HG03060 (cell line): ENCODE measurements at regions not wholly inside any gene's neighbourhood (a gene's known extent, or its start where the extent isn't known, plus 50 kb on each side); places are given as distances from the start of the nearest gene placed in this dataset.

Experiments used
- ATAC-seq: cut with Tn5 transposase; IDR thresholded peaks from one replicate; pipeline ENCODE4 v1.9.1; 2021; ENCODE audit warnings: low read depth, moderate number of reproducible peaks; ENCODE audit not compliant: unreplicated experiment

DNA sequence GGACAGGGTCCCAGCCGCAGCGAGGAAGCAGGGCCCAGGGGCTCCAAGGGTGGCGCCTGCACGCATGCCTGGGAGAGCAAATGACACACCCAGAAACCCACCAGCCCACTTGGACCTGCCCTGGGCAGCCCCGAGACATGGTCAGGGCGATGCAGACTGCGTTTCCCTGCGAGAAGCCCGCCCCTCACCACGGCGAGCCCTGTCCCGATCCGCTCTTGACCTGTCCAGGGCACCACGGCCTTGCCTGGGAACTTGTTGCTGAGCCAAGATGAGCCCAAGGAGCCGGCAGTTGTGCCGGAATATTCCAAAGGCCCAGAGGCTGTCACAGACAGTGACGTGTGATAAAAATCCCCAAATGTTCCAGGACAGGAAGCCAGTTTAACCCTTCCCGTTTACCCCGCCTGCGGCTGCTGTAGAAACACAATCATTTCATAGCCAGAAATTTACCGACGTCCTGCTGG is 78.1 kb downstream of the SIK1 start:
- ATAC-seq: no peak

DNA sequence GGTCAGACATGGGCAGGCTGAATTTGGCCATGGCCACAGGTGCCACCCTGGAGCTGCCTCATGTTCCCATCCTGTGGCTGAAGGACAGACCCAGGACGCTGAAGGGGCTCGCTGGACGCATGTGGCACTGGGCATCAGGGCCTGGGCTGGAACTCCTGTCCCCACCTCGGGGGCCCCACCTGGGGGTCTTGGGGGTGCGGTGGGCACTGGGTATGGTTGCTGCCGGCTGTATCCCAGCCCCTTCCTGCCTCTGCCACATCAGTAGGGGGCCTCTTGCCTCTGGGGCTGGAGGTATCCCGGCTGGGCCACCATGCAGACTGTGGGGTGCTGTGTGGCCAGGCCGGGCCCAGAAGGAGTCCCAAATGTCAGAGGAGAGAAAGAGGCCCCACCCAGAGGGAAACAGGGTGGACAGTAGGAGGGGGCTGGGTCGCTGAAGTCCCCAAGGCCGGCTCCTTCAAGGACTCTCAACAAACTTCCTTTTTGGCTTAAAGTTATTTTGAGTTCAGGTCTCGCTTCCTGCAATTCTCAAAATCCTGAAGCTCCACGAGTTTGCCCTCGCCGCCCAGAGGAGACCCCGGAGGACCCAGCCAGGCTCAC is 78.7 kb downstream of the SIK1 start:
- no peak for ATAC-seq

DNA sequence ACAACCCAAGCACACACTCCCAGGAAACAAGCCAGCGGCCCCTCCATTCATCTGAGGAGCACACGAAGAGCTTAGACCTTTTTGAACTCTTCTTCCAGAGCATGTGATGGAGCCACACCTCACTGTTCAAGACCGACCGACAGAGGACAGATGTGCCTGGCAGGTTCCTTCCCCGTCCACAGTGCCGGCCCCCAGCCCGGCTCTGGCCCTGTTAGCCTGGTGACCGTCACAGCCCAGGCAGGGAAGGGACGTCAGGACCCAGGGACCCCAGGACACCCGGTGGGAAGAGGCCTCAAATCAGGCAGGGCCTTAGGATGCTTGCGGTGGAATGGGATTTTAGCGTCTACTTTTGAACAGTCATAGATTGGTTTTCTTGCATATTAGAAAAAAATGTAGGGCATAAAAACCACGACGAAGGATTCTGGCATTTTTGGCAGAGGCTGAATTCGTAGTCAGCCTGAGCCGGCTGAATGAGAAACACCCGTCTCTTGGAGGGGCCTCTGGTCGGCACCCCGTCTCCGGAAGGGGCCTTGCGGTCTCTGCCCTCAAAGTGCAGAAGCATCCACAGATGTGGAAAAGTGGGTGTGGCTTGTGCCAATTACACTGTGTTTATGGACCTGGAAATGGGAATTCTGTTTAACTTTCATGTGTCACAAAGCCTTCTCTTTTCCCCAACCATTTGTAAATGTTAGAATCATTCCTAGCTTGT is 79.3 kb downstream of the SIK1 start:
- ATAC-seq: no peak

- ATAC-seq: no peak
Observed at GRCh38 chr21:43346551-43346950, 80.4 kb downstream of the SIK1 start.

- no peak for ATAC-seq
Observed at GRCh38 chr21:43345746-43346409, 81.1 kb downstream of the SIK1 start.

- ATAC-seq: no peak
Observed at GRCh38 chr21:43345046-43345745, 81.7 kb downstream of the SIK1 start.

- ATAC-seq: no peak
Observed at GRCh38 chr21:43343992-43344886, 82.7 kb downstream of the SIK1 start.

DNA sequence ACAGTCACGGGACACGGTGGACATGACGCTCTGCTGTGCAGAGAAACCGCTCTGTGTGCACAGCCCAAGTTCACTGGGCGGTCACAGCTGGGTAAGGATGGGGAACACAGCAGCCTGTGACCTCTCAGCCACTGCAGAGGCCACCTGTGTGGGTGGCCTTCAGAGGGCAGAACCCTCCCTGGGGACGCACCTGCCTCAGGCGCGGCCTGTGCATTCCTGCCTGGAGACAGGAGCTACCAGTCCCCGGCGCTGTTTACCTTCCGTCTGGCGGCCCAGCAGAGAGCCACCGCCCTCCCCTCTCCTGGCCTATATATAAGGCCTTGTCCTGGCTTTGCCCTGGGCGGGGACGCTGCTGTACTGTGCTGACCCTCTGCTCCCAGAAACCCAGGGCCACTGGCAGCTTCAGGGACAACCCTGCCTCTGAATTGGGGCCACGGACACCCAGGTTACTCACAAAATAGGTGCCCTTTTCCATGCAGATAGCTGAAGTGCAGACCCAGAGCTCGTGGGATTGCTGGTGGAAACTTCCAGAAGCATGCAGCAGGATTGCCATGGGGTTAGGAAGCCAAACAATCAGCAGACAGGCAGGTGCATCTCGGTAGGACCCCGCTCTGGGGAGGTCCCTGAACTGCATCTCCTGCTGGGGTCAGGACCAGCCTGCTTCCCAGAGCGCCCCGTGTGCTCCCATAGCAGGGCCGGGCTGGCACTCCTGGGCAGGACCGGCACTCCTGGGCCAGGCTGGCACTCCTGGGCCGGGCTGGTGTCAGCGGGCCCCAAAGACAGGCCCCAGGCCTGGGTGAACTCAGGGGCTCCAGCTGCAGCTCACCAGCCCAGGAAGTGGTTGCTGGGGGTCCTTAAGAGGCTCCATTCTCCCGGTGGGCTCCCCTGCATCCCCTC is 83.6 kb downstream of the SIK1 start:
- ATAC-seq: no peak

DNA sequence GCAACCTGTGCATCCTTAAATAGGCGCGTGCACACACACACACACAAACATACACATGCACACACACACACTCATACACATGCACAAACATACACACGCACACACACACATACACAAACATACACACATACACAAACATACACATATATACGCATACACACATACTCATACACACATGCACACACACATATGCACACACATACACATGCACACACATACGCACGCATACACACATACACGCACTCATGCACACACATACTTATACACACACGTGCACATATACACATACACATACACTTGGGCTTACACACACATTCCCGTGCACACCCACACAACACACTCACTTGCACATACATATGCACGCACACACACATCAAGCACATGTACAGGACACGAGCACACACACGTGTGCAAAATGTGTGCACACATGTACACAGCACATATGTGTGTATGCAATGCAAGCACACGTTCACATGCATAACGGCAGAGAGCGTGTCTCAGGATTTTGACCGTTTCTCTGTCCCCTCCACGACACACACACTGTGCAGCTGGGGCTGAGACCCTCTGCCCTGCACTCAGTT is 84.5 kb downstream of the SIK1 start:
- no peak for ATAC-seq

- no peak for ATAC-seq
Observed at GRCh38 chr21:43341378-43342161, 85.4 kb downstream of the SIK1 start.

DNA sequence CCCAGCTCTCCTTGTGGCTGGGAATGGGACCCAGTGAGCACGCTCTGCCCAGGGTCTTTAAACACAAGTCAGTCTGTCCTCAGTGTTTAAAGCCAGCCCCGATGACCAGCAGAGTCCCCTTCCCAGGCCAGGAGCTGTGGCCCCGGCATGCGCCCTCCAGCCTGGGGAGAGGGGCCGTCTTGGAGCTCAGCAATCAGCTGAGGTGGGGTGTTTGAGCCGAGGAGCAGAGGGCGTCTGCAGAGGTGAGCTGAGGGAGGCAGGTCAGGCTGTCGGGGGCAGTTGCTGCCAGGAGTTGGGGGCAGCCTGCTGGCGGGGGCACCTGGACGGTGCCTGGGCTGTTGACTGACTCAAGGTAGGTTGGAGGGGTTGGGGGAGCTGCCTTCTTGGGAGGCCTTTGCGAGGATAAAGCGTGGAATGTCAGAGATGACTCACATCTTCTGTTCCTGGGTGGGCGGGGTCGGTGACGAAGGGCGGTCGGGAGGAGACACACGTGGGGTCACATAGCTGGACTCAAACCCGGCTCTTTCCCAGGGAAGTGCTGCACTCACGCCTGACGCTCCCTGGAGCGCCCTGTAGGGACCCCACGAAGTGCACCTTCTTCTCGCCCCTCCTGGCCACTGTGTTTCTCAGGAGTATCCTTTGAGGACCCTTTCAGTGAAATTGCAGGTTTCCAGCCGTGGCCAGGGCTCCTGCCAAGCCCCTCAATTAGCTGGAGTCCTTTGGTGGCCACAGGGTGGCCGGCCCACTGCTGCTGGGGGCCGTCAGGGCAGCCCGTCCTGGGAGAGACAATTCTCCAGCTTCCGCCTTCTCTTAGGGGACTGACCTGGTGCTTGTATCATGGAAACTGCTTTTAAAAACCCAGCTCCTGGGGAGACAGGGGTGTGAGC is 86.2 kb downstream of the SIK1 start:
- ATAC-seq: no peak

DNA sequence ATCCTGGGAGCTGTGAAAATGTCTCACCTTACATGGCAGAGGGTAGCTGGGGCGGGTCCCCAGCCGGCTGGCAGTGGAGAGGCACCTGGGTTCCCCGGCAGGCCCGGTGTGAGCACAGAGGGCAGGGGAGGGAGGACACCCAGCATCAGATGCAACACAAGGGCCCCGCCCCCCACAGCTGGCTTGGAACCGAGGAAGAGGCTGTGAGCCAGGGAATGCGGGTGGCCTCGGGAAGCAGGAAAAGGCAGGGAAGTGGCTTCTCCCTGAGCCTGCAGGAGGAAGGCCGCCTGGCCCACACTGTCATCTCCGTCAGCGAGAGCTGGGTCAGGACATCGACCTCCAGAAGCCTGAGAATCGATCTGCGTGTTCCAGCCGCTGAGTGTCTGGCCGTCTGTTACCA is 87.3 kb downstream of the SIK1 start:
- ATAC-seq: no peak

DNA sequence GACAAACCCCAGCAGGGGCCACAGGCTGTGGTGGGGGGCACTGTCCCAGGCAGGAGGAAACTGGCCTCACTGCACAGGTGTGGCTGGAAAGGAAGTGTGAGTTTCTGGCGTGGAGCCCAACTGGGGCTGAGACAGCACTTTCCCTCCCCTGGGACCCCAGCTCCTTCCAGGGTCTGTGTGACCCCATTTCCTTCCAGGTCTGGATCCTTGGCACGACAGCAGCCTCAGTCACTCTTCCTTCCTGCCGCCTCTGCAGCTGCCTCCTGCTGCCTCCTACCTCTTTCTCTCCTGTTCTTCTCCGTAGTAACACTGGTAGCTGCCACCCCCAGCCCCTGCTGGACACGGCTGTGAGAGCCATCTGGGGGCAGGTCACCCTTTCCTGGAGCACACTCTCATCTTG is 88.0 kb downstream of the SIK1 start:
- ATAC-seq: no peak

DNA sequence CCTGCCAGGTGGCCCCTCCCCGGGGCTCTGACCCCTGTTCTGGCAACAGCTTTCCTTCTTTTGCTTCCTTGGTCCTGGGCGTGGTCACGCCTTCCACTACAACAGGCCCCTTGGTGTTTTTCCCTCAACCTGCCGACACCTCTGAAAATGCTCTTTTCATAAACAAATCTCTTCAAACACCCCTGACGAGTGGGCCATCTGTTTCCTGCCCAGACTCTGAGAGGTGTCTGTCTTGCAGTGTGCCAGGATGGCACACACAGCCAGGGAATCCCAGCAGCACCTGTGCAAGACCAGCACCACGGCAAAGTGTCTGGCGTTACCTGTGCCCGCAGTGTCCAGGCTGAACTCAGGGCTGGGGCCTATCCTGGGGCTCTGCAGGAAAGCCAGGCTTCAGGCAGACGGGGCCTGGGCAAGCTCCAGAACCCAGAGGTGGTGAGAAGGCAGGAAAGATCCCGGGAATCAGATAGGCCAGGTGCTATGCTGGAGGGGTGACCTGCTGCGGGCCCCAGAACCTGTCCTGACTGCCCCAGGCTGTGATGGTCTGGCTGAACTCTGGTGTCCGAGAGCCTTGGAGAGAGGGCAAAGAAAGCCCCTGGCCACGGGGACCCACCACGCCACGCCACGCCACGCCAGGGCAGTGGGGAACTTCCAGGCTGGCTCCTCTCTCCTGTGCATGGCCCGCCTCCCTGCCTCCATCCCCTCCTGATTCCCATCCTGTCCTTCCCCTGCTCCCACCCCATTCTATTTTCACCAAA is 88.9 kb downstream of the SIK1 start:
- no peak for ATAC-seq

DNA sequence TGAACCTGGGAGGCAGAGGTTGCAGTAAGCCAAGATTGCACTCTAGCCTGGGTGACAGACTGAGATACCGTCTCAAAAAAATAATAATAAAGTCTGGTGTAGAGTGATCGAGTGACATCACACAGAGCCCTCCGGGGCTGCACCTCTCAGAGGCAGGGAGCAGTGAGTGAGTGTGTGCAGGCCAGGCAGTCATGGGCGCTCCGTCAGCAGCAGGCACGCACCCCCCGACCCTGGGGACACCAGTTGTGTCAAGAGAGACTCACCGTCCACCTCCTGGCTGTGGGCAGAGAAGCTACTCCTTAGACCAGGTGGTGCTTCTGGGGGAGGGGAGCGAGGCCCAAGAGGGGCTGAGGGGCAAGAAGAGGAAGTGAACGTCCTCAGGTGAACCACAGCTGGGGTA is 91.8 kb downstream of the SIK1 start:
- ATAC-seq: no peak

GRCh38 chr21:43334214-43334958 is 92.5 kb downstream of the SIK1 start:
- ATAC-seq: no peak
